GM21447 (cell line): ENCODE measurements at regions not wholly inside any gene's neighbourhood (a gene's known extent, or its start where the extent isn't known, plus 50 kb on each side); places are given as distances from the start of the nearest gene placed in this dataset.

Experiments
- ATAC-seq: cut with Tn5 transposase; IDR thresholded peaks from one replicate; pipeline ENCODE4 v1.9.1; 2021; ENCODE audit not compliant: unreplicated experiment

GRCh38 chr3:168608926-168609325 is 513.2 kb upstream of the GOLIM4 start:
- no peak for ATAC-seq

- ATAC-seq = no peak
These were observed 509.0 kb upstream of the GOLIM4 start for GRCh38 chr3:168604767-168605166.

GRCh38 chr3:168598250-168598649 is 502.5 kb upstream of the GOLIM4 start:
- no peak for ATAC-seq

GRCh38 chr3:168596175-168596823 is 500.6 kb upstream of the GOLIM4 start:
- no peak for ATAC-seq

GRCh38 chr3:168591587-168591986 is 495.9 kb upstream of the GOLIM4 start:
- ATAC-seq = no peak

GRCh38 chr3:168589376-168589775 is 493.7 kb upstream of the GOLIM4 start:
- ATAC-seq = no peak

- peak; percentile 81 for ATAC-seq
These were observed 489.8 kb upstream of the GOLIM4 start for GRCh38 chr3:168585544-168585943.

GRCh38 chr3:168583977-168584376 is 488.3 kb upstream of the GOLIM4 start:
- no peak for ATAC-seq

- no peak for ATAC-seq
These were observed 486.8 kb upstream of the GOLIM4 start for GRCh38 chr3:168582503-168582902.

GRCh38 chr3:168581771-168582225 is 486.1 kb upstream of the GOLIM4 start:
- ATAC-seq = peak; percentile 54

- ATAC-seq = no peak
These were observed 483.3 kb upstream of the GOLIM4 start for GRCh38 chr3:168579010-168579409.

GRCh38 chr3:168575750-168576149 is 480.0 kb upstream of the GOLIM4 start:
- no peak for ATAC-seq

GRCh38 chr3:168574455-168575158 is 478.9 kb upstream of the GOLIM4 start:
- no peak for ATAC-seq

- no peak for ATAC-seq
These were observed 474.9 kb upstream of the GOLIM4 start for GRCh38 chr3:168570404-168571155.

GRCh38 chr3:168558728-168559411 is 463.1 kb upstream of the GOLIM4 start:
- ATAC-seq = no peak

- ATAC-seq = no peak
These were observed 456.5 kb upstream of the GOLIM4 start for GRCh38 chr3:168552251-168552650.

- no peak for ATAC-seq
These were observed 453.0 kb upstream of the GOLIM4 start for GRCh38 chr3:168548719-168549118.

GRCh38 chr3:168546707-168547106 is 451.0 kb upstream of the GOLIM4 start:
- ATAC-seq = no peak

- ATAC-seq = no peak
These were observed 449.9 kb upstream of the GOLIM4 start for GRCh38 chr3:168545591-168545990.

- ATAC-seq = no peak
These were observed 448.6 kb upstream of the GOLIM4 start for GRCh38 chr3:168544097-168544957.
